Ovary (tissue), 3 donors: ENCODE measurements at regions not wholly inside any gene's neighbourhood (a gene's known extent, or its start where the extent isn't known, plus 50 kb on each side); places are given as distances from the start of the nearest gene placed in this dataset.

Experiments
- CTCF ChIP-seq, 3 donors: fragments of 450-650 bp in 2 of 3; fragments of 200-600 bp in 1 of 3; IDR thresholded peaks; one replicate each; pipeline versions ENCODE4 v1.5.1 to v1.8.0; 2016 to 2022; ENCODE audit warnings: antibody characterized with exemption in 3 of 3, mild to moderate bottlenecking in 1 of 3
- POLR2A ChIP-seq: fragments of 450-650 bp; IDR thresholded peaks from one replicate; pipeline ENCODE4 v1.6.1; 2017; ENCODE audit warnings: antibody characterized with exemption, mild to moderate bottlenecking, moderate library complexity
- donor health status: DM: no; HTN: no; CAD: no.

GRCh38 chr6:152905551-152906299, 77.1 kb downstream of the FBXO5 start:
- TF ChIP-seq POLR2A, result no peak
- TF ChIP-seq CTCF (IDR thresholded peaks at IDR 0.05), result no peak
